ENCODE measurements at regions not wholly inside any gene's neighbourhood (a gene's known extent, or its start where the extent isn't known, plus 50 kb on each side); places are given as distances from the start of the nearest gene placed in this dataset.

DNA sequence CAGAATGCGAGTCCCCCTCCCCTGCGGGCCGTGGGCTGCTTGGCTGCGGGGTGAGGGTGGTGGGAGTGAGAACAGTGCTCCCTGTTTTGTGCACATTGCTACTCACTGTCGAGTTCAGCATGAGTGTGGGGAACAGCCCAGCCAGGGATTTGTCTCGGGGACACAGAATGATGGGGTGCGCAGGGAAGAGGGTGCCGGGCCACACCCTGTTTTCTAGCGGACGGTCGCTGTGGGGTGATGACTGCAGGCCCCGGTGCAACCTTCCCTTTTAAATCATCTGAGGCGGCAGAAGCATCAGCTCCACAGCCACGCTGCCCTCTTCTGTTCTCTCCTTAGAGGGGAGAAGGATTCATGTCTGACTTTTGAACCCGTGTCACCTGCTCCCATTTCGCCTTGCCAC, 1051.2 kb downstream of the TBC1D22A start:
- TF ChIP-seq, protein P1, sequence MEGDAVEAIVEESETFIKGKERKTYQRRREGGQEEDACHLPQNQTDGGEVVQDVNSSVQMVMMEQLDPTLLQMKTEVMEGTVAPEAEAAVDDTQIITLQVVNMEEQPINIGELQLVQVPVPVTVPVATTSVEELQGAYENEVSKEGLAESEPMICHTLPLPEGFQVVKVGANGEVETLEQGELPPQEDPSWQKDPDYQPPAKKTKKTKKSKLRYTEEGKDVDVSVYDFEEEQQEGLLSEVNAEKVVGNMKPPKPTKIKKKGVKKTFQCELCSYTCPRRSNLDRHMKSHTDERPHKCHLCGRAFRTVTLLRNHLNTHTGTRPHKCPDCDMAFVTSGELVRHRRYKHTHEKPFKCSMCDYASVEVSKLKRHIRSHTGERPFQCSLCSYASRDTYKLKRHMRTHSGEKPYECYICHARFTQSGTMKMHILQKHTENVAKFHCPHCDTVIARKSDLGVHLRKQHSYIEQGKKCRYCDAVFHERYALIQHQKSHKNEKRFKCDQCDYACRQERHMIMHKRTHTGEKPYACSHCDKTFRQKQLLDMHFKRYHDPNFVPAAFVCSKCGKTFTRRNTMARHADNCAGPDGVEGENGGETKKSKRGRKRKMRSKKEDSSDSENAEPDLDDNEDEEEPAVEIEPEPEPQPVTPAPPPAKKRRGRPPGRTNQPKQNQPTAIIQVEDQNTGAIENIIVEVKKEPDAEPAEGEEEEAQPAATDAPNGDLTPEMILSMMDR (IDR thresholded peaks at IDR 0.05 in 8 of 11, conservative IDR thresholded peaks at IDR 0.05 in 3 of 11) = no peak
- TF ChIP-seq POLR2A (IDR thresholded peaks at IDR 0.05) = no peak
- TF ChIP-seq POLR2AphosphoS5 (IDR thresholded peaks at IDR 0.05) = no peak

Data from spleen (tissue), 7 donors.